HuH-7 (cell line): ENCODE measurements at regions not wholly inside any gene's neighbourhood (a gene's known extent, or its start where the extent isn't known, plus 50 kb on each side); places are given as distances from the start of the nearest gene placed in this dataset.
"Not testable (repeated sequence)": the region's sequence is repeated elsewhere in the genome, so short reads cannot be mapped to it uniquely, and the experiment has no call there.

Experiments
- DNase-seq: peaks from one replicate; pipeline ENCODE4 v3.0.0; 2011; ENCODE audit warnings: low spot score

- no peak for DNase-seq
These were observed 1616.0 kb downstream of the KHDRBS2 start for GRCh38 chr6:60670036-60670435.

GRCh38 chr6:60668428-60668827 lies 1617.6 kb downstream of the KHDRBS2 start:
- DNase-seq, result no peak

- DNase-seq, result not testable (repeated sequence)
These were observed 1622.8 kb downstream of the KHDRBS2 start for GRCh38 chr6:60663199-60663598.

DNA sequence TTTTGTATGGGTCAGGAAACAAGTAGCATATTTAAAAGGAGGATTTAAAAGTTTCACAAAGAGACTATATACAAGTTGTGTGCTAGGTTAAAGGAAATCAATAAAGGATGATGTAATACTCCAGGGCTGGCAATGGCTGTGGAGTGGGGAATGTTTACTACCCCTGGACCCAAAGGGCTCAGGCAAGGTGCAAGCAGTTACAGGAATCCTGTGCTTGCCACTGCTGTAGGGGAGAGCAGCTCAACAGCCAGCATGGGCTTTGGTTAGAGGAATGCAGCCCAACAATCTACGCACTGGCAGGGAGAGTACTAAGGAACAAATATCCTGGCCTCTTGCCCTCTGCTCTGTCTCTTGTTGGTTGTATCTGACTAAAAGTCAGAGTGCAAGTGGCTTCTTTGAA lies 1642.2 kb downstream of the KHDRBS2 start:
- DNase-seq, result peak; percentile 10

DNA sequence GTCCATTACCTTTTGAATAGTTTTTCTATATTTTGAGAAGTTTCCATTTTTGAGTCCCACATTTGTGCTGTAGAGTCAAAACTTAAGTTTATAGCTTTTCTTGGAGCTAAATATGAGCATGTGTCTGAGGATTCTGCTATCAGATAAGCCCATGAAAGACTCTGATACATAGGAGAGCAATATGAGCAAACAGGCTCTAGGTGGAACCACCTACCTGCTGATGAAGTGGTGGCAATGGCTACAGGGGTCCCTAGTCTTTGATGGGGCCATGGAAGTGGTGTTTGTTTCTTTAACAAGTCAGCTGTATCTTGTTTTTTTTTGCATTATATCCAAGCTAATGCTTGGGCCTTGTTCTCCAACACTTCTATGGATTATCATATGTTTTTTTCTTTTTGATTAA lies 1646.8 kb downstream of the KHDRBS2 start:
- not testable (repeated sequence) for DNase-seq
